GM12878 (cell line): ENCODE measurements at regions not wholly inside any gene's neighbourhood (a gene's known extent, or its start where the extent isn't known, plus 50 kb on each side); places are given as distances from the start of the nearest gene placed in this dataset.

Experiments used
- ATAC-seq: fragments of 200-7000 bp; cut with Tn5 transposase; 3 replicates; pipeline ENCODE4 v1.9.1; 2020; ENCODE audit warnings: mild to moderate bottlenecking, moderate library complexity
- BruUV-seq: library from RNA; stranded (reverse); fragments of 400-500 nt; replicated peaks from 2 replicates; lab custom pipeline; 2021; lab: Mats Ljungman, UMichigan
- CTCF ChIA-PET: fragments of 300-600 bp; sonication (Branson Sonifier 250); formaldehyde crosslinking; extraction: SDS; loops from one replicate; lab custom pipeline; 2021; ENCODE audit warnings: inconsistent platforms; lab: Yijun Ruan, JAX
- POLR2A ChIA-PET: fragments of 350-600 bp; formaldehyde crosslinking; extraction: SDS; loops from one replicate; lab custom pipeline; 2021; ENCODE audit warnings: inconsistent platforms; lab: Charles Lee
- RAD21 ChIA-PET: fragments of 300-600 bp; sonication (Branson Sonifier 250); formaldehyde crosslinking; loops from one replicate; lab custom pipeline; 2023; ENCODE audit warnings: antibody characterized with exemption; ENCODE audit not compliant: unreplicated experiment; lab: Charles Lee
- SMC1A ChIA-PET: fragments of 300-600 bp; sonication (Branson Sonifier 250); formaldehyde crosslinking; loops from one replicate; lab custom pipeline; 2023; ENCODE audit not compliant: unreplicated experiment, uncharacterized antibody; lab: Charles Lee
- DNase-seq: peaks from one replicate; pipeline ENCODE4 v3.0.0-alpha.2; 2011; ENCODE audit warnings: low read depth, low spot score
- FAIRE-seq: peaks from 3 replicates; lab custom pipeline; 2011; peaks lifted over from hg19 to GRCh38; lab: Jason Lieb, UNC
- H2AFZ ChIP-seq: 2 replicates; pipeline ENCODE4 v1.6.0; 2011; ENCODE audit warnings: low read depth, low read length, control low read depth; ENCODE audit not compliant: control insufficient read depth
- H3K27ac ChIP-seq: 2 replicates; pipeline ENCODE4 v1.5.1; 2011; ENCODE audit warnings: control low read depth; ENCODE audit not compliant: control insufficient read depth, insufficient read depth
- H3K27me3 ChIP-seq, 2 experiments: replicated peaks in 1 of 2; 2 replicates each; pipeline versions ENCODE4 v1.6.0 to v1.6.1; 2011; ENCODE audit warnings: low read length in 1 of 2; ENCODE audit not compliant: control insufficient read depth in 2 of 2, insufficient read depth in 2 of 2
- H3K36me3 ChIP-seq, 2 experiments: 2 replicates each; pipeline ENCODE4 v1.5.1; 2011; ENCODE audit warnings: low read length in 1 of 2; ENCODE audit not compliant: control insufficient read depth in 2 of 2, insufficient read depth in 2 of 2
- H3K4me1 ChIP-seq: 2 replicates; pipeline ENCODE4 v1.6.1; 2011; ENCODE audit warnings: mild to moderate bottlenecking, low read length, moderate library complexity, mixed read lengths; ENCODE audit not compliant: control insufficient read depth, insufficient read depth
- H3K4me2 ChIP-seq: 2 replicates; pipeline ENCODE4 v1.6.0; 2011; ENCODE audit warnings: control low read depth; ENCODE audit not compliant: control insufficient read depth, insufficient read depth
- H3K4me3 ChIP-seq: fragments of 200-600 bp; sonication (generic); 2 replicates; pipeline ENCODE4 v1.5.1; 2016
- H3K79me2 ChIP-seq: 2 replicates; pipeline ENCODE4 v1.6.0; 2011; ENCODE audit warnings: low read length; ENCODE audit not compliant: control insufficient read depth, insufficient read depth
- H3K9ac ChIP-seq: 2 replicates; pipeline ENCODE4 v1.8.0; 2011; ENCODE audit warnings: low read length, control low read depth, mixed read lengths; ENCODE audit not compliant: control insufficient read depth, insufficient read depth
- H3K9me3 ChIP-seq: replicated peaks from 3 replicates; pipeline ENCODE4 v1.5.1; 2011; ENCODE audit warnings: mild to moderate bottlenecking, low read length; ENCODE audit not compliant: control insufficient read depth, insufficient read depth
- H4K20me1 ChIP-seq: 2 replicates; pipeline ENCODE4 v1.6.0; 2011; ENCODE audit not compliant: control insufficient read depth, insufficient read depth
- ASH2L ChIP-seq: fragments of 300-600, 200-600 bp; sonication (generic); IDR thresholded peaks from 2 replicates; pipeline ENCODE4 v1.6.1; 2017; ENCODE audit warnings: low read depth, mild to moderate bottlenecking, borderline replicate concordance
- ATF3 ChIP-seq: IDR thresholded peaks from 2 replicates; pipeline ENCODE4 v1.6.1; 2011; ENCODE audit warnings: low read depth, mild to moderate bottlenecking, low read length, moderate library complexity, borderline replicate concordance; ENCODE audit errors: extremely low read depth
- CBX5 ChIP-seq: sonication (generic); IDR thresholded peaks from 2 replicates; pipeline ENCODE4 v1.6.1; 2016; ENCODE audit warnings: low read depth, moderate library complexity, mild to moderate bottlenecking, inconsistent platforms
- FOXK2 ChIP-seq: fragments of 450-650 bp; IDR thresholded peaks from 2 replicates; pipeline ENCODE4 v1.6.1; 2017; ENCODE audit warnings: mild to moderate bottlenecking, moderate library complexity
- GATAD2B ChIP-seq: fragments of 450-650 bp; conservative IDR thresholded peaks from 2 replicates; pipeline ENCODE4 v1.6.1; 2017; ENCODE audit warnings: low read depth, mild to moderate bottlenecking, moderate library complexity
- IRF5 ChIP-seq: fragments of 450-650 bp; IDR thresholded peaks from 2 replicates; pipeline ENCODE4 v1.6.1; 2017; ENCODE audit warnings: borderline replicate concordance
- NFXL1 ChIP-seq: fragments of 450-650 bp; IDR thresholded peaks from 2 replicates; pipeline ENCODE4 v1.6.1; 2017; ENCODE audit warnings: antibody characterized with exemption, mild to moderate bottlenecking, borderline replicate concordance
- NKRF ChIP-seq: fragments of 450-650 bp; conservative IDR thresholded peaks from 2 replicates; pipeline ENCODE4 v1.6.1; 2017; ENCODE audit warnings: mild to moderate bottlenecking, moderate library complexity
- POLR2A ChIP-seq: IDR thresholded peaks from 2 replicates; pipeline ENCODE4 v1.6.1; 2011; ENCODE audit warnings: low read depth, mild to moderate bottlenecking, low read length
- POLR2AphosphoS5 ChIP-seq: IDR thresholded peaks from 2 replicates; pipeline ENCODE4 v1.6.1; 2011; ENCODE audit warnings: mild to moderate bottlenecking, low read length, inconsistent platforms
- SMAD5 ChIP-seq: IDR thresholded peaks from 2 replicates; pipeline ENCODE4 v1.6.1; 2016; ENCODE audit warnings: antibody characterized with exemption, low read depth
- SMARCA5 ChIP-seq: fragments of 450-650 bp; IDR thresholded peaks from 2 replicates; pipeline ENCODE4 v1.6.1; 2017; ENCODE audit warnings: mild to moderate bottlenecking
- SPI1 ChIP-seq: IDR thresholded peaks from 2 replicates; pipeline ENCODE4 v1.6.1; 2011; ENCODE audit warnings: low read depth, mild to moderate bottlenecking, low read length, moderate library complexity, borderline replicate concordance; ENCODE audit not compliant: insufficient read depth
- STAT3 ChIP-seq: IDR thresholded peaks from 2 replicates; pipeline ENCODE4 v1.6.1; 2011; ENCODE audit warnings: low read depth, low read length, improper control_type of control experiment
- ZBTB33 ChIP-seq: fragments of 450-650 bp; IDR thresholded peaks from 2 replicates; pipeline ENCODE4 v1.6.1; 2017; ENCODE audit warnings: mild to moderate bottlenecking
- ZNF217 ChIP-seq: fragments of 450-650 bp; IDR thresholded peaks from 2 replicates; pipeline ENCODE4 v1.6.1; 2017; ENCODE audit warnings: antibody characterized with exemption, mild to moderate bottlenecking
- WGBS: methylation state at CpG from one replicate; pipeline ENCODE4 v1.1.6; 2016; ENCODE audit warnings: low lambda C conversion rate; ENCODE audit not compliant: insufficient replicate concordance, insufficient coverage; ENCODE audit errors: missing lambda C conversion rate; 5-methylcytosine and 5-hydroxymethylcytosine counted together
- in situ Hi-C: fragments of 300-500 bp; cut with MboI; formaldehyde crosslinking; loops from 9 replicates; pipeline ENCODE4 v1.14.3; 2018; ENCODE audit warnings: mixed read lengths
- intact Hi-C: fragments of 100-400 bp; cut with micrococcal nuclease; formaldehyde crosslinking; loops from one replicate; pipeline ENCODE4 v1.14.2; 2022; ENCODE audit not compliant: unreplicated experiment

- no peaks in the 10 kb centered on the region for H3K79me2 ChIP-seq
- in situ Hi-C loops = no loop called here
- TF ChIP-seq SMAD5 (no peak), POLR2AphosphoS5 (no peak), NKRF (no peak), SMARCA5 (no peak), ZBTB33 (no peak), STAT3 (no peak), ASH2L (no peak), ZNF217 (no peak), POLR2A (no peak), GATAD2B (no peak), NFXL1 (no peak), FOXK2 (no peak), SPI1 (no peak), CBX5 (no peak), IRF5 (no peak), ATF3 (no peak)
- TF ChIP-seq, all 136 proteins: peak for 0
- Histone ChIP-seq H3K4me1 (0 out of 2 replicates have a peak, but pooled peaks cover 2% of the 10 kb centered on the region), H3K9me3 (no peaks in the 10 kb centered on the region; the same call in 2 of the 3 replicates), H3K27ac (no peak overlapping the region; the same call in 1 of the 2 replicates), H3K4me3 (no peak overlapping the region), H2AFZ (no peak overlapping the region), H3K4me2 (peak overlapping the region; percentile 7; the same call in 1 of the 2 replicates), H3K27me3 (no peaks in the 10 kb centered on the region), H4K20me1 (no peaks in the 10 kb centered on the region), H3K36me3 (no peaks in the 10 kb centered on the region), H3K9ac (no peak overlapping the region)
- ChIA-PET POLR2A (no interaction called here), CTCF (interaction anchor here (2.3 kb wide), 1 partner anchor 14 kb away, joined by 4 read pairs; no protein-coding TSS in a partner anchor), RAD21 (no interaction called here), SMC1A (interaction anchor here (0.7 to 1.2 kb wide), 3 partner anchors 15 to 118 kb away, joined by 3 to 4 read pairs (median 3); no protein-coding TSS in a partner anchor)
- DNase-seq (no peak), FAIRE-seq (no peak), ATAC-seq (no peak)
- WGBS = 64% methylated on average over 6 of the region's 6 CpGs
- BruUV-seq = no TSS peak
- intact Hi-C loops = no loop called here
These were observed 310.1 kb downstream of the PRL start for GRCh38 chr6:21986703-21987102.
